HepG2 (cell line): ENCODE measurements at regions not wholly inside any gene's neighbourhood (a gene's known extent, or its start where the extent isn't known, plus 50 kb on each side); places are given as distances from the start of the nearest gene placed in this dataset.
"Not testable (repeated sequence)": the region's sequence is repeated elsewhere in the genome, so short reads cannot be mapped to it uniquely, and the experiment has no call there.

ENCODE experiments used
- ATAC-seq: fragments of 200-7000 bp; cut with Tn5 transposase; 3 replicates; pipeline ENCODE4 v1.9.1; 2020; ENCODE audit warnings: mild to moderate bottlenecking, moderate library complexity
- BruUV-seq: library from RNA; stranded (reverse); fragments of 400-500 nt; replicated peaks from 2 replicates; lab custom pipeline; 2021; lab: Mats Ljungman, UMichigan
- CTCF ChIA-PET: fragments of 300-600 bp; formaldehyde crosslinking; extraction: SDS; loops from one replicate; lab custom pipeline; 2021; ENCODE audit warnings: low total read pairs, inconsistent platforms, low intra/inter-chr PET ratio; lab: Yijun Ruan, JAX
- POLR2A ChIA-PET: fragments of 350-600 bp; sonication (Branson Sonifier 250); formaldehyde crosslinking; loops from one replicate; lab custom pipeline; 2020; ENCODE audit warnings: antibody characterized with exemption, inconsistent platforms; lab: Yijun Ruan, JAX
- DNase-seq: peaks from one replicate; pipeline ENCODE4 v3.0.0-alpha.2; 2015; ENCODE audit warnings: low spot score
- FAIRE-seq: peaks from 3 replicates; lab custom pipeline; 2011; peaks lifted over from hg19 to GRCh38; lab: Jason Lieb, UNC
- H2AFZ ChIP-seq: one replicate; pipeline ENCODE4 v1.6.1; 2011; ENCODE audit warnings: low read length, inconsistent platforms
- H3K27ac ChIP-seq: fragments of 300-600 bp; 3 replicates; pipeline ENCODE4 v1.8.0; 2011; ENCODE audit warnings: mixed run types, mild to moderate bottlenecking, mixed read lengths, low read length, inconsistent platforms; ENCODE audit not compliant: insufficient read depth; ENCODE audit errors: extremely low read length
- H3K27me3 ChIP-seq, 2 experiments: fragments of 200-600 bp in 1 of 2; 2 replicates in 1 of 2; 3 replicates in 1 of 2; pipeline versions ENCODE4 v1.6.0 to v1.8.0; 2011; ENCODE audit warnings: low read length in 2 of 2, mild to moderate bottlenecking in 2 of 2, moderate library complexity in 2 of 2, inconsistent platforms in 1 of 2; ENCODE audit not compliant: insufficient read depth in 2 of 2, control insufficient read depth in 1 of 2
- H3K36me3 ChIP-seq, 2 experiments: fragments of 200-600 bp in 1 of 2; replicated peaks in 1 of 2; 2 replicates in 1 of 2; 3 replicates in 1 of 2; pipeline versions ENCODE4 v1.5.1 to v1.8.0; 2011; ENCODE audit warnings: low read length in 2 of 2, inconsistent platforms in 1 of 2; ENCODE audit not compliant: insufficient read depth in 2 of 2, control insufficient read depth in 1 of 2
- H3K4me1 ChIP-seq: 2 replicates; pipeline ENCODE4 v1.5.1; 2012; ENCODE audit warnings: low read length, inconsistent platforms; ENCODE audit not compliant: insufficient read depth
- H3K4me2 ChIP-seq: 2 replicates; pipeline ENCODE4 v1.6.0; 2011; ENCODE audit warnings: low read depth, low read length, inconsistent platforms
- H3K4me3 ChIP-seq, 3 experiments: fragments of 200-600 bp in 1 of 3; sonication (generic), shearing (Covaris generic) in 1 of 3; replicated peaks in 1 of 3; 2 replicates each; pipeline ENCODE4 v1.5.1; 2011 to 2016; ENCODE audit warnings: low read length in 3 of 3, inconsistent platforms in 2 of 3, low read depth in 2 of 3, mild to moderate bottlenecking in 2 of 3, control low read depth in 1 of 3, mixed read lengths in 1 of 3; ENCODE audit not compliant: insufficient read depth in 1 of 3
- H3K79me2 ChIP-seq: one replicate; pipeline ENCODE4 v1.6.1; 2011; ENCODE audit warnings: low read length, inconsistent platforms; ENCODE audit not compliant: insufficient read depth
- H3K9ac ChIP-seq: 2 replicates; pipeline ENCODE4 v1.6.0; 2011; ENCODE audit warnings: mild to moderate bottlenecking, low read depth, low read length, inconsistent platforms; ENCODE audit not compliant: insufficient read depth
- H3K9me3 ChIP-seq: 2 replicates; pipeline ENCODE4 v1.5.1; 2012; ENCODE audit warnings: mild to moderate bottlenecking, low read length
- H4K20me1 ChIP-seq: 2 replicates; pipeline ENCODE4 v1.6.0; 2011; ENCODE audit warnings: inconsistent platforms, mild to moderate bottlenecking, low read length, moderate library complexity; ENCODE audit not compliant: insufficient read depth
- FOXM1 ChIP-seq: sonication (generic); formaldehyde crosslinking; IDR thresholded peaks from 2 replicates; pipeline ENCODE4 v1.5.0; 2020; ENCODE audit warnings: missing genetic modification reagents
- MAFK ChIP-seq, 2 experiments: IDR thresholded peaks in 1 of 2; conservative IDR thresholded peaks in 1 of 2; 2 replicates each; pipeline ENCODE4 v1.6.1; 2011; ENCODE audit warnings: improper control_type of control experiment in 2 of 2, low read length in 2 of 2
- MBD4 ChIP-seq: IDR thresholded peaks from 2 replicates; pipeline ENCODE4 v1.6.1; 2012; ENCODE audit warnings: low read length, inconsistent platforms, borderline replicate concordance
- WGBS: methylation state at CpG from one replicate; pipeline ENCODE4 v1.1.6; 2017; ENCODE audit warnings: low lambda C conversion rate; 5-methylcytosine and 5-hydroxymethylcytosine counted together
- in situ Hi-C: cut with HindIII; loops from 2 replicates; pipeline ENCODE4 v1.10.0; 2017; ENCODE audit warnings: low pct_unique_long_range_greater_than_20kb; ENCODE audit not compliant: extremely low pct_ligation_motif_present
- intact Hi-C: fragments of 100-400 bp; cut with micrococcal nuclease; formaldehyde crosslinking; loops from one replicate; pipeline ENCODE4 v1.10.0; 2022; ENCODE audit not compliant: unreplicated experiment

- not testable (repeated sequence) for BruUV-seq
Observed at GRCh38 chr7:118449030-118449429, 224.5 kb downstream of the ANKRD7 start.

GRCh38 chr7:118449797-118450567, 225.5 kb downstream of the ANKRD7 start:
- BruUV-seq = no TSS peak

More at GRCh38 chr7:118449030-118449429, 224.5 kb downstream of the ANKRD7 start:
- H3K4me1 ChIP-seq, POLR2A ChIA-PET, DNase-seq, H3K4me2 ChIP-seq, H3K9me3 ChIP-seq, CTCF ChIA-PET, H3K79me2 ChIP-seq, ATAC-seq, H2AFZ ChIP-seq, H3K27ac ChIP-seq, H3K27me3 ChIP-seq, H3K9ac ChIP-seq, H3K36me3 ChIP-seq, intact Hi-C loops, FAIRE-seq, H4K20me1 ChIP-seq, in situ Hi-C loops, H3K4me3 ChIP-seq: not testable (repeated sequence)
- WGBS = 94% methylated on average over 1 of the region's 1 CpG

More at GRCh38 chr7:118449797-118450567, 225.5 kb downstream of the ANKRD7 start:
- Histone ChIP-seq H3K27ac (no peak overlapping the region), H3K9me3 (no peaks in the 10 kb centered on the region), H3K4me3 (no peak overlapping the region), H3K9ac (no peak overlapping the region), H3K27me3 (no peaks in the 10 kb centered on the region), H3K79me2 (no peaks in the 10 kb centered on the region), H3K4me1 (no peaks in the 10 kb centered on the region), H2AFZ (no peak overlapping the region), H3K36me3 (no peaks in the 10 kb centered on the region), H3K4me2 (no peak overlapping the region), H4K20me1 (no peaks in the 10 kb centered on the region)
- 0% methylated on average over 2 of the region's 2 CpGs for WGBS
- no peak for DNase-seq
- no peak for FAIRE-seq
- intact Hi-C loops = no loop called here
- in situ Hi-C loops = no loop called here
- POLR2A ChIA-PET = no interaction called here
- no peak for ATAC-seq
- TF ChIP-seq MBD4 (no peak), FOXM1 (CRISPR knock-in tag) (no peak), MAFK (conservative IDR thresholded peaks at IDR 0.05 in 1 of 2, IDR thresholded peaks at IDR 0.05 in 1 of 2; ENCODE audit: low read length in 2 of 2) (0 out of 4 replicates have a peak, but pooled peaks of 1 of the 2 experiments have one; percentile 4)
- TF ChIP-seq, all 625 proteins: peak for 1
- CTCF ChIA-PET = no interaction called here
